Right renal cortex interstitium (tissue), 3 donors: ENCODE measurements at regions not wholly inside any gene's neighbourhood (a gene's known extent, or its start where the extent isn't known, plus 50 kb on each side); places are given as distances from the start of the nearest gene placed in this dataset.

ENCODE experiments used
- DNase-seq, 3 donors: peaks; one replicate each; pipeline ENCODE4 v3.0.0-alpha.2; 2013; ENCODE audit warnings: low read depth in 3 of 3, low spot score in 2 of 3

DNA sequence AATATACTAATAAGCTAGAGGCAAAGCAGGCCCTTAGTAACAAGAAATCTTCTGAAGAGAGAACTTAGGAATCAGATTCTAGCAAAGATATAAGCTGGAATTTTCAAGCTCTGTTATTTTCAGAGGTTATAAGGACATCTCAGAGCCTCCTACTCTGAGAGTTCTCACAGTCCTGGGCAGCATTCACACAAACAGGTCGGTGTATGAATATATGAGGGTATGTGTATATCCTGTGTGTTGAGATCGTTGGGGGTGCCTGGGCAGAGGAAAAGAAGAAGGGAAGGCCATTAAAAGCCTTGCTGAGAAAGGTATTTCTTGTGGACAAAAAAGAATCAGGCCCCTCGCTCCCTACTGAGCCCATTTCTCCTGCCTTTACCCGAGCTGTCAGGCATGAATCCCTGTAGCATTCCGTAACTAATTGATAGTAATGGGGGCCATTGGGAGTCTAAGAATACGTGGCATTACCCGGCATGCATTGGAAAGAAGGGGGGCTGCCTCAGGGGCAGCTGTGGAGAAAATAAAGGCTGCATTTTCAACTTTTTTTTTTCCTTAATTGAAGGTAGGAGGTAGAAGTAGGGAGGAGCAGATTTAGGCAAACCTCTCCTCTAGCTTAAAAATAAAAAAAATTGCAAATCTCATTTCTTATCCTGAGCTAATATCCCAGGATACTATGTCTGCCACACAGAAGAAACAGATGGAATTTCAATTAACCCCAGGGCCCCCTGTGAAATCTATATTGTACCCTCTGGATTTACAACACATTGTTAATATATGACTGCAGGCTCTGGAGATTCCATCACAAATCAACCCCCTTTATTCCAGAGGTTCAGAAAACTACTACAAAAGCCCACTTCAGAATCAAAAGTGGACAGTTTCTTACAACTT is 103.8 kb downstream of the GTPBP8 start:
- no peak for DNase-seq

DNA sequence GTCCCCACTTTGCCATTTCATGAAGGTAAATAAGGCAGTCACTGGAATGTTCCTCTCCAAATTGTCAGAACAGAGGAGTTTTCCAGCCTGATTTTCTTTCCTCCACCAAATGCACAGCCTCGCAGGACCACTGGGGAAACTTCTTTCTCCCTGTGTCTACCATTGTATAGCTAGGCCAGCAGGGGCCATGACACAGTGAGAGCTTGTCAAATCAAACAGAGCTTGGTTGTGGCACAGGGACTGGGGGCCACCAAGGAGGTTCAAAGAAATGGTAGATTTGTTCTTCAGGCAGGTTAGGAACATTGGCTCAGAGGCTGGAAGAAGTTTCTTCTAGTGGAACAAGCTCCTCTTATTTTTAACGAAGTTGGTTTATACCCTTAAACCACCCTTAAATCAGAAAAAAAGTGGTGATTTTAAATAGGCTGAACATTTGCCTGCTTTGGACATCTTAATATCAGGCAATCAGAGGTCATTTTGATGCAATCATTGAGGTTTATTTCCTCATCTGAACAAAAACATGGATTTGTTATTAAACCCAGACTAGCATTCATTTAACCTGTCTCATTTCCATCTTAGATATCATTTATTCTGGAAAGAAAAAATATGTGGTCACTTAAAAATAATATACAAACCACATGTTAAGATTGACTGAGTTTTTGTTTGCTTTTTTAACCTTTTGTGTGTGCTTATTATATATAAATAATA is 105.6 kb downstream of the GTPBP8 start:
- no peak for DNase-seq

DNA sequence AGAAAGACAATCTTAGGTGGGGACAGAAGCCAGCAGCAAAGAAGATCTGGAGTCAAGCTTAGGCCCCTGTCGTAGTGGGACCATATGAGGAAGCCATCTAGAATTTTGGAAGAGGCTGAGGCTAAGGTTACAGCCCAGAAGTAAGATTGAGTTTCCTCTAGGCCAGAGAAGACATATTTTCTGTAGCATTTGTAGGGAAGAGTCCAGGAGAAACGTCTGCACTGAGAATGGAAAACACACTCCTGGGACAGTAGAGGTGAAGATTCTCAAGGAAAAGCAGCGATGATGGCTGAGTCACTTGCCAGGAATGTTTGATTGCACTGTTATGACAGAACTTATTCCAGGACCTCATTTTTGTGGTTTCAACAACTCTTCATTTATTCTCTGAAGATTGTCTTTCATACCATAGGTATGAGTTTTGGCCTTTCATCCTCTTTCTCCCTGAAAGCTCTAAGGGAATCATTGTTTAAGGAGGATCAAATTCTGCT is 107.2 kb downstream of the GTPBP8 start:
- DNase-seq = no peak

DNA sequence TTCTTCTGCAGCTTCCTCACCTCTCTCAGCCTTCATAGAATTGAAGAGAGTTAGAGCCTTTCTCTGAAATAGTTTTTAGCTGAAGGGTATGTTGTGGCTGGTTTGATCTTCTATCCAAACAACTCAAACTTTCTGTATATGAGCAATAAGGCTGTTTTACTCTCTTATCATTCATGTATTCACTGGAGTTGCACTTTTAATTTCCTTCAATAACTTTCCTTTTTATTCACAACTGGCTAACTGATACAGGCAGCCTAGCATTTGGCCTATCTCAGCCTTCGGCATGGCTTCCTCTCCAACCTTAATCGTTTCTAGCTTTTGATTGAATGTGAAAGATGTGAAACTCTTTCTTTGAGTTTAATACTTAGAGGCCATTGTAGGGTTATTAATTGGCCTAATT is 109.3 kb downstream of the GTPBP8 start:
- DNase-seq = no peak

DNA sequence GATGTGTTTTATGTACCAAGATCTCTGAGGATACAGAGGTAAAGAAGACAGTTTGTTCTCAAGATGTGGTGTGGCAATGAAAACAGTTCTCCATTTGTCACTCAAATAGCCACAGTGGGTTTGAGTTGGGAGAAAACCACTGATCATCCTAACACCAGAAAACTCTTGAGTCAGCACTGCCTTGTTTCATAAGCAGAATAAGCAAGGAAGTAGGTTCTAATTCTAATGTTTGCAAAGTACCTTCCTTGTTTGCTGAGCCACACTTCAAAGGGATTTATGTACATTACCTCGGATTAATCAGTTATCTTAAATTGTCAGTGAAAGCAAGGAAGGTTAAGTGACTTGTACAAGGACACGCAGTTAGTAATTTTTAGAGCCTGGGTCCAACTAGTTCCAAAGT is 107.8 kb upstream of the BOC start:
- DNase-seq = no peak

DNA sequence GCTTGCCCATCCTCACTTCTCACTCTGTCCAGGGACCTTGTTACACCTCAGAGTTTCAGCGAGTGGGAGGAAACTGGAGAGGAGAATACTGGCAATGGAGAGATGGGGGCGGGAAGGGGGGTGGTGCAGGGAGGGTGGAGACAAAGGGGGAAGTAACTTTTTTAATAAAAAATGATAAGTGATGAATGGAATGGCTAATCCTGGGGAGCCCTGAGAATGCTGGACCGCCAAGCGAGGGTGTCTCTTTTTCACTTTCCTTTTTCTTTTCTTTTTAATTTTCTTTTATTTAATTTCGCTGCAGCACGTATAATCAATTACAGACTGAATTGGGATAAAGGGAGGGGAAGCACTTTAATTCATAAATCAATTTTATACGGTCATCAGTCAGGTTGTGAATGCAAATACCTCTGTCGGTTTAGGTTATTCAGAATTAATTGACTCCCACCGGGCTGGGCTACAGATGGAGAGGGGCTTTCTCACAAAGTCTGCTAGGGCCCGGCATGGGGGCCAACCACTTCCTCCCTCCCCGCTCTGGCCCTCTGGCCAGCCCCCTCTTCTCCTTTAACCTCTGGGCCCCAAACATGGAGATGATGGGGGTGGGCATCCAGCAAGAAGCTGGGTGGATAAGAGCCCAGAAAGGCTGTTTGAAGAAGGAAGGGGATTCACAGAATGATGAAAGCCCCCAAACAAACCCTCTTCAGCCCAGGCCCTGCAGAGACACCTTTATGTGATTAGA is 106.8 kb upstream of the BOC start:
- DNase-seq = no peak

DNA sequence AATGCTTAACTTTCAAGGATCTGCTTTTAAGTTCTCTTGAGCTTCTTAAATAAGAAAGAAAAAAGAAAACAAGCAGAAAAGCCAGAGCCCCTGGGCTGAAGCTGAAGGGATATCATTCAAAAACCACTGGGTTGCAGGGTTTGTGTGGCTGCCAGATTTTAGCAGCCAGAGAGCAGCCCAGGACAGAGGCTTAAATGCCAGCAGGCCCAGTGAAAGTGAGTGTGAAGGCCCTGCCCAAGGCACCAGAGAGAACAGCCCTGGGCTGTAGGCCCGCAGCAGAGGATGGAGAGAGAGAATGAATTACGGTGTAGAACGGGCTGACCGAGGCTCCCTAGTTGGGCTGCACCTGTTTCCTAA is 106.3 kb upstream of the BOC start:
- DNase-seq = no peak

DNA sequence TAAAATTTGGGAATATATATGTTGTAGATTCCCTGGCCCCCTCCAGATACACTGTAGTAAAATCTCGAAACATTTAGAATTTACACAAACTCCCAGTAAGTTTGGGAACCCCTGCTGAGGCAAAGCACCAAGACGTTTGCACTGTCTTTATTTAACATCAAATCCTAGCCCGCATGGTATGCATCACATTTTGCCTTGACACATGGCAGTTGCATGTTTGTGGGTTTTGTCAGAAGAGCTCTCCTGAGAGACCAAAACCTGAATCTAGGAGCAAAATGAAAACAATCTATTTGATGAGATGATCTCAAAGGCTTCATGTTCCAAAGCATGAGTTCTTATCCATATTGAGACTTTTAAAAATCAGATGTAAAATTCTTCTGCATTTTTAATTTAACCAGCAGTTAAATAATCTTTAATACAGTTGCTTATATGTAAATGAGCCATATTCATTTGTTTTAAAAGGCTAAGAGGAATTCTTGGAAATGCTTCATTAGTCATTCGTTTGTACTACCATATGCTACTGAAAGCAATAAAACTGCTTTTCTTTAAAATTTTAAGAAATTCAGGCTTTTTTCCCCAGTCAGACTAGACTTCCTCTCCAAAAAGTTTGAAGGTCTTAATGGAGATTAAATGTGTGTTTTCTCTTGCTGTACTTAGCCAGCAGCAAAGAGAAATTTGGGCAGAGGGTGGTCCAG is 105.2 kb upstream of the BOC start:
- DNase-seq = no peak

DNA sequence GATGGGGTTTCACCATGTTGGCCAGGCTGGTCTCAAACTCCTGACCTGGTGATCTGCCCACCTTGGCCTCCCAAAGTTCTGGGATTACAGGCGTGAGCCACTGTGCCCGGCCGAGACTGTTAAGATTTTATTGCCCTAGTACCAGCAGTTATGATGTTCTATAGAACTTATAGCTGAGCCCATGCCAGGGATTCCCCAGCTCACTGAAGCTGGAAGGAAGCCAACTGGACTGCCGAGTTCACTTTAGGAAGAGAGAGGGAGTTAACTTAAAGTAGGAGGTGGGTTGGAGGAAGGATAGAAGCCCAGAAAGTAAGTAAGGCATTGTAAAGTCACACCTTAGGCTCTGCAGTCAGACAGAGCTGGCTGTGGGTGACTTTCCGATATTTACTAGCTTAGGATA is 101.1 kb upstream of the BOC start:
- DNase-seq = no peak

DNA sequence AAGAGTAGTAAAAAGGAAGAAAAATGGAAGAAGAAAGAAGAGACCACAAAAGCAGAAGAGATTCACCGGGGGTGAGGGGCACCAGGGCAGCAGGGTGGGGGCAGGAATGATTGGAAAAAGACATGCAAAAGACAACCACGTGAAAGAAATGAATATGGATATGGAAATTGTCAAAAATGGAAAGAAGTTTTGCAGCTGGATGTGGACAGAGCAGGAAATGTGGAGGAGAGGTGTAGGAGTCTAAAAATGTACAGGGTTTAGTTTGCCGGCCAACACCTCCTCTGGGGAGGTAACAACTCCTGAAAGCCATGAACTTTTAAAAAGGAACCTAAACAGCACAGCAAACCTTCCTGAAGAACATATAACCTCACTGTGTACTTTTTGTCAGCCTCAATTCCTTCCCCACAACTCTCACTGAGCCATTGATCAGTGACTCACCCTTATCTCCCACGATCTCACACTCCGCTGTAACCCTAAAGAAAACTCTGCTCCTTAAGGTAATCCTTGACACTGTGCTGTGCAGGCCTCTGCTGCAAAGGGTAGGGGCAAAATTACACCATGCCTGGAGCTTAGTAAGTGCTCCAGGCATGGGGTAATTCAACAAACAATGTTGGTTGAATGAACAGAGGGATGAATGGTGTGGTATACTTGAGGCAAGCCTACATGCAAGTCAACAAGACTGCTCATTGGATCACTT is 100.2 kb upstream of the BOC start:
- DNase-seq = no peak

DNA sequence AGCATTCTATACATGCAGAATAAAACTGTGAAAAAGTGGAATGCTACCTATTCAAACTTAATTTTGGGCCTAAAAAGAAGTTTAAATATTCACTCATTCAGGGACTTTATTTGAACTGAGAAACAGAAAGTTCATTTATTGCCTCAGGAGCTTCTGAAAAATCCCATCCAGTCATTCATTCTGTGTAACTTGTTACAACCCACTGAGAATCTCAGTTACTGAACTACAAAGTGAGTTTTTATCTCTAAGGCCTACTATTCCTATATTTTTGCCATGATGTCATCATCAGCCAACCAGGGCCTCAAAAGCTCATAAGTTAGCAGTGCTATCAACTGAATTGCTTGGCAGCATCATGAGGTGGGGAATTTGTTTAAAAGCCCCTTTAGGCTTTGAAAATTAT is 98.0 kb upstream of the BOC start:
- DNase-seq = no peak

DNA sequence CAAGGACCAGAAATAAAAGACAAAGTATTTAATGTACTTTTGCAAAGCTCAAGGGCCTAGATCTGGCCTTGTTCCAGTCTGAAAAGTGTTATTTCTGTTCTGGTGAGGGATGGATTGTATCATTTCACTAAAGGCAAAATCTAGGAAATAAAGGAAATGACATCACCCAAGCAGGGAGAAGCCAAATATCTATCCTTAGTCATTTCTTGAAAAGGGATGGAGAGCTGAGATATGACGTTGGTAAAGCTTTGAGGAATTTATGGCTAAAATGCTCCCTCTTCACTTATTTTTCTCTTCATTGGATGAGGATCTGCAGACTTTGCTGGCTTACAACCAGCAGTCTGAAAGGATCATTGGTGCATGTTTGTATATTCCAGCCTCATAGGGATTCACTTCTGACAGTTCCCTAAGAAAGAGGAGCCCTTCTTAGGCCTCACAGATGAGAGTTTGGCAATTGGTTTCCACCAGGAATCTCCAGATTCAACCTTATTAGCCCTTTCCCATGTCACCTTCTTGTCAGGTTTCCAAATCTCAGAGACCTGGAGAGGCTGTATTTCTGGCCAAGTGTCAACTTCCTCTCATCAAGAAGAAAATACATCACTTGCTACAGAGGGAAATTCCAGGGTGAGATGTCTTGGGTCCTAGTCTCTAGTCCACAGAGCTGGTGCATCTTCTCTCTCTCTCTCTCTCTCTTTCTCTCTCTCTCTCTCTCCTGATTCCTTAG is 93.7 kb upstream of the BOC start:
- no peak for DNase-seq

DNA sequence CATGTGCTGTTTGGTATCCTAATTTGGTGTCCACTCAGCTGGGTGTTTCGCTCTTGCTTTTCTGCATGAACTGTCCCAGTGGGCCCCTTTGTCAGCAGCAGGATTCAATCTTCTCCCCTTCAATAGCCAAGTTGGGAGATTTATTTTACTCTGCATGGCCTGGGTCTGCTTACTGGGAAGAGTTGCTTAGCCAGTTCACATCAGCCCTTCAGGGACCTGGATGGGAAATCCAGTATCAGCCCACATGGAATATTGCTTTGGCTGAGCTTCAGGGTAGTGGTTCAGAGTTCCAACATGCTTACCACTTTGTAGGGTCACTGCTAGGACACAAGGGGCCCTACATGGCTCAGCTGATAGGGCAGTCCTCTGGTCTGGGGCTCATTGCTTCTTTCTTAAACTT is 93.0 kb upstream of the BOC start:
- DNase-seq = no peak

DNA sequence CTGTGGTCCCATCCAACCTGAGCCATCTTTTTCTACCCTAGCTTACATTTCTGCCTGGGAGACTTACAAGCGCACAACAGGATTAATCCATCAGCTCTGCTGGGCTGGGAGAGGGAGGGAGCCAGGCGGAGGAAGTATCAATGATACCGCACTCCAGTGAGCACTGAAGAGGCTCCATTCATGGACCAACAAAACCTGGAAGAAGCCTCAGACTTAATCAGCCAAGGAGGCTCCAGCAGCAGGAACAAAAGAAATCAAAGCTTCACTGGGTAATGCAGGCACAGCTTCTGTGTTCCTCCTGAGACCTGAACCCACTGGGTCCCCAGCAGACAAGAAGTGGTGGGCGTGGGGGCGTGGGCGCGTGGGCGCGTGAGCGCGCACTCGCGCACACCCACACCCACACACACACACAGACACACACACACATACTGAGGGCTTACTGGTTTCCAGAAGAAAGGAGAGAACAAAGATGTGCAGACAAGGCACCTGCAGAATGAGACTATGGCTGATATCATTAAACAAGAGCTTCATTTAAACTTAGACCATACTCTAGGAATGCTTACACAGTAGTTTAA is 87.0 kb upstream of the BOC start:
- no peak for DNase-seq

DNA sequence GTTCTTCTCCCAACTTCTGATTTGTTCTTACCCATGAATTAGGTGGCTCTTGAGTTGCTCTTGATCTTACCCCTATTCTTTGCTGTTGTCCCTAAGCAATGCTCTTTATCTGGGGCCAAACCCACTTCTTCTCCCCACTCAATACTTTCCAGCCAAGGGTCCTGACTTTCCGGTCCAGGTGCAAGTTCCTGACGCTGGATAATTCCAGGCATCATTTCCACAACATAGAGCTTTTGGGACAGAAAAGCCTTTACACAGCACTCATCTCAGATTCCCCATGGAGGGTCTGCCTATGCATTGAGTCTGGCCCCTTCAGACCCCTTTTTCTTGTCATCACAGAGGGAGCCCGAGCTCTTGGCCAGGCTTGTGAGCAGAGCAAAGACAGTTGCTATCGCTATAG is 85.4 kb upstream of the BOC start:
- DNase-seq = no peak

DNA sequence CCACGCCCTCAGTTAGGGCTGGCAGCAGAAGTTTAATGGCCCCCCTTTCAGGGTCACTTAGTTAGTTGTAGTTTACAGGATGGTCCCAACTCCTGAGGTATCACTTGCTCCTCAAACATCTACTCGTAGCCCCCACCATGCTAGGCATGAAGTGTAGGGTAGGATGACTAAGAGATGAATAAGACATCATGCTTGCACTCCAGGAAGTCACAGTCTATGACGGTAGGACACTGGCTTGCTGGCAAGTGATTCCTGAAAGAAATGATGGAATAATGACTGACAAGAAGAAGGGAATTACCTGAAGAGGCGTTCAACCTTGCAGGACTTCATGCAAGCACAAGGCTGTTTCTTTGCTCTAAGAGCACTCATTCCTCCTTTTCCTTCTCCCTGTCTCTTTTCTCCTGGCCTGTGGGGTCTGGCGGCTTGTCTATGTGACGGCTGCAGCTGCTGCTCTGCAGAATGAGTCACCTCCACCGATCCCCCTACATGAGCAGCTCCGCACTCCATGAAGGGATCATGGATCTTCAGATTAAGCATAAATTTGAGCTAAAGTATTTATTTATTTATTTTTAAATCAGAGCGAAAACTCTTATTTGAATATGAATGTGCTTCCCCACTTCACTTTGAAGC is 82.9 kb upstream of the BOC start:
- DNase-seq = no peak

DNA sequence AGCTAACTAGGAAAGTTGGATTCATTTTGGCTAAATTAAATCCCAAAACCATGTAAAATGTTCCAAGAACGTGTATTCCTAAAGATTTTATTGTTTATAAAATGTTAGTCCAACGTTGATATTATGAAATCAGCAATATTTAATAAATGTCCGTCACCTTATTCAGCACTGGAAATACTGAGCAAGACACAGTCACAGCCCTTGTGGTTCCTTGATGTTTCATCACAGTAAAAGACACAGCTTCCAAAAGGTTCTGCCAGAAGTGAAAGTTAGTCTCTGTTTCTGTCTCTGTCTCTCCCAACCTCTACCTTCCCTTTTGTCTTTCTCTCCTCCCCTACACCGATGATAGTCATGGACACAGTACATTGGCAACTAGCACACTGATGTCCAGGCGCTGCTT is 82.2 kb upstream of the BOC start:
- DNase-seq = no peak

DNA sequence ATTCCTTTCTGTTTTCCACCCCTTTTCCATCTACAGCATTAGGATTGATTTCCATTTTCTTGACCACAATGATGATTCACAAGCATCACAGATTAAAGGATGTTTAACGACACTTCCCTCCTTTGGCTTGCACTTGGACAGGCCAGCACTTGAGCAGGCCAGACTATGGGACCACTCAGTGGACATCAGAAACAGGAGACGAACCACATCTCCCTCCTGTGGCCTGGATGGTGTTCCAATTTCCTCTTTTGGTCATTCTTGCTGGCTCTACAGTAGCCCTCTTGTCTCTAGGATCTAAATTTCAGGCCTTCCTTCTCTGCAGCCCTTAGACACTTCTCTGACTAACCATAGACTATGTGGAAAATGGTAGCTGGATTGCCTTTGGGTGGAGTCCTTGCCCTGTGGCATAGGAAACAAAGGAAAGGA is 78.8 kb upstream of the BOC start:
- DNase-seq = no peak

DNA sequence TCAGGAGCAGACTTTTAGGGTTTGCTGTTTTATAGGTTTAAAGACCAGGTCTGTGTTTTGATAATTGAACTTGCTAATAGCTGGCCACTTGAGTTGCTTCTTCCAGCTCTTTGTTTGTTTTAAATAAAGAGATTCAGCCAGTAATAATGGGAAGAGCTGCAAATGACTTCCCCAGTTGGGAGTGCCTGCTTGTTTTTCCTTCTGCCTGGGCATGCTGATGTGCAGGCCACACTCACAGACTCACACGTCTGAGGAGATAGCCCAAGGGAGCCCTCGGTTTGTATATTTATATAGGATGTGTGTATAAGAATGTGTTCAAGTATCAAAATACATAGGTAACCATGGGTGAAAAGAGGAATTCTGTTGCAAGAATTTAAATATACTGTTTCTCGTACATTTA is 78.2 kb upstream of the BOC start:
- no peak for DNase-seq
